Choroid plexus epithelial cell (primary cell): ENCODE measurements at regions not wholly inside any gene's neighbourhood (a gene's known extent, or its start where the extent isn't known, plus 50 kb on each side); places are given as distances from the start of the nearest gene placed in this dataset.
A peak's percentile ranks its signal among the peaks of the same experiment; 100 is the strongest.

Experiments used
- DNase-seq: peaks from one replicate; pipeline ENCODE4 v3.0.0-alpha.2; 2010; ENCODE audit warnings: low read depth
- H3K4me3 ChIP-seq: 2 replicates; pipeline ENCODE4 v1.5.1; 2011; ENCODE audit warnings: low read depth, mild to moderate bottlenecking, control low read depth, low read length, moderate library complexity
- CTCF ChIP-seq: conservative IDR thresholded peaks from 2 replicates; pipeline ENCODE4 v1.5.1; 2011; ENCODE audit warnings: low read depth, mild to moderate bottlenecking, control low read depth, inconsistent platforms, low read length, moderate library complexity

- no peak for TF ChIP-seq CTCF
- no peak for DNase-seq
- H3K4me3 ChIP-seq: no peak overlapping the region
Observed at GRCh38 chr15:38036790-38037338, 102.4 kb downstream of the TMCO5A start.

GRCh38 chr15:38038659-38039442 lies 104.4 kb downstream of the TMCO5A start:
- no peak for TF ChIP-seq CTCF
- no peak overlapping the region for H3K4me3 ChIP-seq
- DNase-seq: peak; percentile 69

GRCh38 chr15:38040615-38041014 lies 106.2 kb downstream of the TMCO5A start:
- H3K4me3 ChIP-seq: no peak overlapping the region
- no peak for TF ChIP-seq CTCF
- DNase-seq: no peak

GRCh38 chr15:38041576-38041975 lies 107.1 kb downstream of the TMCO5A start:
- H3K4me3 ChIP-seq: no peak overlapping the region
- peak; percentile 73 for DNase-seq
- no peak for TF ChIP-seq CTCF

- no peak overlapping the region for H3K4me3 ChIP-seq
- TF ChIP-seq CTCF: no peak
- DNase-seq: no peak
Observed at GRCh38 chr15:38042211-38042610, 107.8 kb downstream of the TMCO5A start.

- no peak for TF ChIP-seq CTCF
- no peak for DNase-seq
- no peak overlapping the region for H3K4me3 ChIP-seq
Observed at GRCh38 chr15:38042707-38043445, 108.4 kb downstream of the TMCO5A start.
